ENCODE measurements at regions not wholly inside any gene's neighbourhood (a gene's known extent, or its start where the extent isn't known, plus 50 kb on each side); places are given as distances from the start of the nearest gene placed in this dataset.

- TF ChIP-seq, protein P1, sequence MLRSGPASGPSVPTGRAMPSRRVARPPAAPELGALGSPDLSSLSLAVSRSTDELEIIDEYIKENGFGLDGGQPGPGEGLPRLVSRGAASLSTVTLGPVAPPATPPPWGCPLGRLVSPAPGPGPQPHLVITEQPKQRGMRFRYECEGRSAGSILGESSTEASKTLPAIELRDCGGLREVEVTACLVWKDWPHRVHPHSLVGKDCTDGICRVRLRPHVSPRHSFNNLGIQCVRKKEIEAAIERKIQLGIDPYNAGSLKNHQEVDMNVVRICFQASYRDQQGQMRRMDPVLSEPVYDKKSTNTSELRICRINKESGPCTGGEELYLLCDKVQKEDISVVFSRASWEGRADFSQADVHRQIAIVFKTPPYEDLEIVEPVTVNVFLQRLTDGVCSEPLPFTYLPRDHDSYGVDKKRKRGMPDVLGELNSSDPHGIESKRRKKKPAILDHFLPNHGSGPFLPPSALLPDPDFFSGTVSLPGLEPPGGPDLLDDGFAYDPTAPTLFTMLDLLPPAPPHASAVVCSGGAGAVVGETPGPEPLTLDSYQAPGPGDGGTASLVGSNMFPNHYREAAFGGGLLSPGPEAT (IDR thresholded peaks at IDR 0.05; ENCODE audit: low read depth) = no peak
- no peak for TF ChIP-seq WRNIP1 (IDR thresholded peaks at IDR 0.05; ENCODE audit: borderline replicate concordance, low read depth, low read length)
- TF ChIP-seq, protein P2, sequence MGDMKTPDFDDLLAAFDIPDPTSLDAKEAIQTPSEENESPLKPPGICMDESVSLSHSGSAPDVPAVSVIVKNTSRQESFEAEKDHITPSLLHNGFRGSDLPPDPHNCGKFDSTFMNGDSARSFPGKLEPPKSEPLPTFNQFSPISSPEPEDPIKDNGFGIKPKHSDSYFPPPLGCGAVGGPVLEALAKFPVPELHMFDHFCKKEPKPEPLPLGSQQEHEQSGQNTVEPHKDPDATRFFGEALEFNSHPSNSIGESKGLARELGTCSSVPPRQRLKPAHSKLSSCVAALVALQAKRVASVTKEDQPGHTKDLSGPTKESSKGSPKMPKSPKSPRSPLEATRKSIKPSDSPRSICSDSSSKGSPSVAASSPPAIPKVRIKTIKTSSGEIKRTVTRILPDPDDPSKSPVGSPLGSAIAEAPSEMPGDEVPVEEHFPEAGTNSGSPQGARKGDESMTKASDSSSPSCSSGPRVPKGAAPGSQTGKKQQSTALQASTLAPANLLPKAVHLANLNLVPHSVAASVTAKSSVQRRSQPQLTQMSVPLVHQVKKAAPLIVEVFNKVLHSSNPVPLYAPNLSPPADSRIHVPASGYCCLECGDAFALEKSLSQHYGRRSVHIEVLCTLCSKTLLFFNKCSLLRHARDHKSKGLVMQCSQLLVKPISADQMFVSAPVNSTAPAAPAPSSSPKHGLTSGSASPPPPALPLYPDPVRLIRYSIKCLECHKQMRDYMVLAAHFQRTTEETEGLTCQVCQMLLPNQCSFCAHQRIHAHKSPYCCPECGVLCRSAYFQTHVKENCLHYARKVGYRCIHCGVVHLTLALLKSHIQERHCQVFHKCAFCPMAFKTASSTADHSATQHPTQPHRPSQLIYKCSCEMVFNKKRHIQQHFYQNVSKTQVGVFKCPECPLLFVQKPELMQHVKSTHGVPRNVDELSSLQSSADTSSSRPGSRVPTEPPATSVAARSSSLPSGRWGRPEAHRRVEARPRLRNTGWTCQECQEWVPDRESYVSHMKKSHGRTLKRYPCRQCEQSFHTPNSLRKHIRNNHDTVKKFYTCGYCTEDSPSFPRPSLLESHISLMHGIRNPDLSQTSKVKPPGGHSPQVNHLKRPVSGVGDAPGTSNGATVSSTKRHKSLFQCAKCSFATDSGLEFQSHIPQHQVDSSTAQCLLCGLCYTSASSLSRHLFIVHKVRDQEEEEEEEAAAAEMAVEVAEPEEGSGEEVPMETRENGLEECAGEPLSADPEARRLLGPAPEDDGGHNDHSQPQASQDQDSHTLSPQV (IDR thresholded peaks at IDR 0.05) = no peak
- TF ChIP-seq TCF12 (IDR thresholded peaks at IDR 0.05; ENCODE audit: low read depth, low read length) = no peak
- no peak for TF ChIP-seq SUZ12 (IDR thresholded peaks at IDR 0.05; ENCODE audit: unreplicated experiment)
- TF ChIP-seq TCF7 (IDR thresholded peaks at IDR 0.05; ENCODE audit: borderline replicate concordance) = no peak
- no peak for TF ChIP-seq IKZF2 (IDR thresholded peaks at IDR 0.05)
- no peak for TF ChIP-seq CBX5 (IDR thresholded peaks at IDR 0.05; ENCODE audit: low read depth)
- TF ChIP-seq, protein P3, sequence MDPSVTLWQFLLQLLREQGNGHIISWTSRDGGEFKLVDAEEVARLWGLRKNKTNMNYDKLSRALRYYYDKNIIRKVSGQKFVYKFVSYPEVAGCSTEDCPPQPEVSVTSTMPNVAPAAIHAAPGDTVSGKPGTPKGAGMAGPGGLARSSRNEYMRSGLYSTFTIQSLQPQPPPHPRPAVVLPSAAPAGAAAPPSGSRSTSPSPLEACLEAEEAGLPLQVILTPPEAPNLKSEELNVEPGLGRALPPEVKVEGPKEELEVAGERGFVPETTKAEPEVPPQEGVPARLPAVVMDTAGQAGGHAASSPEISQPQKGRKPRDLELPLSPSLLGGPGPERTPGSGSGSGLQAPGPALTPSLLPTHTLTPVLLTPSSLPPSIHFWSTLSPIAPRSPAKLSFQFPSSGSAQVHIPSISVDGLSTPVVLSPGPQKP (IDR thresholded peaks at IDR 0.05; ENCODE audit: low read depth, low read length) = no peak
These were observed 130.5 kb downstream of the ANKRD60 start (continued) for GRCh38 chr20:58097943-58098342.

Measured in GM12878 (cell line).